GM10248 (cell line): ENCODE measurements at regions not wholly inside any gene's neighbourhood (a gene's known extent, or its start where the extent isn't known, plus 50 kb on each side); places are given as distances from the start of the nearest gene placed in this dataset.

ENCODE experiments used
- CTCF ChIA-PET: fragments of 300-600 bp; sonication (Branson Sonifier 250); formaldehyde crosslinking; extraction: SDS; loops from one replicate; lab custom pipeline; 2021; ENCODE audit warnings: antibody characterized with exemption; lab: Yijun Ruan, JAX
- POLR2A ChIA-PET: fragments of 350-650 bp; sonication (Branson Sonifier 250); formaldehyde crosslinking; extraction: SDS; loops from one replicate; lab custom pipeline; 2020; ENCODE audit warnings: antibody characterized with exemption; lab: Yijun Ruan, JAX
- DNase-seq: peaks from one replicate; pipeline ENCODE4 v3.0.0; 2012; ENCODE audit errors: extremely low spot score
- TF ChIP-seq, protein P1 (sequence below): IDR thresholded peaks from 2 replicates; pipeline ENCODE4 v1.5.1; 2012; ENCODE audit warnings: mild to moderate bottlenecking, low read depth; ENCODE audit errors: extremely low read depth, missing control alignments, control extremely low read depth

DNA sequence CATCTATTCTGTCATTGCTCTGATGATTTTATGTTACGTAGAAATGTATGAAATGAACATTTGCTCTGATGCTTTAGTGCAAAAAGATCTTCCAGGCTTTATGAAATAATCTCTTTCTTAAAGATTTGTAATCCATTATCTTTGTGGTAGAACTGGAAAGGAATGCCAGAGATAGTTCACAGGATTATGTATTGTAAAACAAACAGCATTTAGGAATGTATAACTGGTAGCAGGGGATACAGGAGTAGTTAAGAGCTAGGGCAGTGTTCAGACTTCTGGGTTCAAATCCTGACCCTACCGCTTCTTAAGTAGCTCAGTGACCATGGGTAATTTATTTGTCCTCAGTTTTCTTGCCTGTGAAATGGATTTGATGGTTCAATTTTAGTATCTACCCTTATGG, 429.8 kb upstream of the TPM1 start:
- TF ChIP-seq, protein P1, sequence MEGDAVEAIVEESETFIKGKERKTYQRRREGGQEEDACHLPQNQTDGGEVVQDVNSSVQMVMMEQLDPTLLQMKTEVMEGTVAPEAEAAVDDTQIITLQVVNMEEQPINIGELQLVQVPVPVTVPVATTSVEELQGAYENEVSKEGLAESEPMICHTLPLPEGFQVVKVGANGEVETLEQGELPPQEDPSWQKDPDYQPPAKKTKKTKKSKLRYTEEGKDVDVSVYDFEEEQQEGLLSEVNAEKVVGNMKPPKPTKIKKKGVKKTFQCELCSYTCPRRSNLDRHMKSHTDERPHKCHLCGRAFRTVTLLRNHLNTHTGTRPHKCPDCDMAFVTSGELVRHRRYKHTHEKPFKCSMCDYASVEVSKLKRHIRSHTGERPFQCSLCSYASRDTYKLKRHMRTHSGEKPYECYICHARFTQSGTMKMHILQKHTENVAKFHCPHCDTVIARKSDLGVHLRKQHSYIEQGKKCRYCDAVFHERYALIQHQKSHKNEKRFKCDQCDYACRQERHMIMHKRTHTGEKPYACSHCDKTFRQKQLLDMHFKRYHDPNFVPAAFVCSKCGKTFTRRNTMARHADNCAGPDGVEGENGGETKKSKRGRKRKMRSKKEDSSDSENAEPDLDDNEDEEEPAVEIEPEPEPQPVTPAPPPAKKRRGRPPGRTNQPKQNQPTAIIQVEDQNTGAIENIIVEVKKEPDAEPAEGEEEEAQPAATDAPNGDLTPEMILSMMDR, result no peak
- CTCF ChIA-PET, result no interaction called here
- DNase-seq, result no peak
- POLR2A ChIA-PET, result no interaction called here

DNA sequence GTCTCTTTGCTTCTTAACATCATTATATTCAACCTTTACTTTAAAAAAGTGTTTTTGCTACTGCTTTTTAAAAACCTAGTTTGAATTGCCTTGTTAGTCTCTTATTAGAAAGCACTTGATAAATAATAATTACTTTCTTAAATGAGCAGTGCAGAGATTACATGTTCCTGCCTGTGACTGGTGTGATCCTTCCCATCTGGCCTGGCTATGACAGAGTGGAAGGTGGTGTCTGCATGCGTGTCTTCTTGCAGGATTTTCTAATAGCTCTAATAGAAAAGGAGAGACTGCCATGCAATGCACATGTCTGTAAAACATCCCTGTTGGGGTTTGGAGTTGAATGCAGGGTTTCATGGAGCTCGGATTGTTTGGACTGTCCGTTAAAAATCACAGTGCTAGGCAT, 425.8 kb upstream of the TPM1 start:
- DNase-seq, result no peak
- ChIA-PET CTCF (no interaction called here), POLR2A (no interaction called here)
- TF ChIP-seq, protein P1, result no peak

DNA sequence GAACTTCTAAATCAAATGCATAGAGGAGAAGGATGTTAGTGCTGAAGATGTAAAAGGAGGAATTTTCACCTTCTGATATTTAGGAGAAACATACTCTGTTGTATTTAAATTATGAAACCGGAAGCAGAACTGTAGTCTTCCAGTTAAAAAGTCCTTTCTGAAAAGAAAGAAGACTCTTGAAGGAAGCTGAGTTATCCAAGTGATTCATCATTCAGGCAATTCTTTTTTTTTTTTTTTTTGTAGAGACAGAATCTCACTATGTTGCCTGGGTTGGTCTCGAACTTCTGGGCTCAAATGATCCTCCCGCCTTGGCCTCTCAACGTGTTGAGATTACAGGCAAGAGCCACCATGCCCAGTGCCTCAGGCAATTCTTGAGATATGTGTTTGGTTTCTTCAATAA, 424.8 kb upstream of the TPM1 start:
- no peak for DNase-seq
- POLR2A ChIA-PET, result no interaction called here
- CTCF ChIA-PET, result no interaction called here
- TF ChIP-seq, protein P1, result no peak

DNA sequence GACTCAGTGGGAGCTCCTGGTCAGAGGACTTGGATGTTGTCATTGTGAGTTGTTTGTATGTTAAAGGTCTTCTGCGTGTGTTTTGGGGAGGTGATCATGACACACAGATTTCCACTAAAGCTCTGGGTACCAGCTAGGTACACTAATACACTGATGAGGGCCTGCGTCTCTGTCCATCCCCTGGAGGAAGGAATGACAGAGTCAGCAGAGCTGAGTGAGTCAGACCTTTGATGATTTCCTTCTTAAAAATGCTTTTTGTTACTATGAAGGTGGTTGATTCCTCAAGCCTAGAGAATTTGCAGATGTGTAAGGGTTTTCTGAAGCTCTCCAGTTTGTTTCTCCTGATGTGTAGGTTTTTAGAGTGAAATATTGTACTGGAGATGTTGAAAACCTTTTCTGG, 424.1 kb upstream of the TPM1 start:
- TF ChIP-seq, protein P1, result no peak
- CTCF ChIA-PET, result interaction anchor here (1.6 kb wide), 1 partner anchor 84 kb away, joined by 3 read pairs; no protein-coding TSS in a partner anchor
- DNase-seq, result no peak
- POLR2A ChIA-PET, result no interaction called here

DNA sequence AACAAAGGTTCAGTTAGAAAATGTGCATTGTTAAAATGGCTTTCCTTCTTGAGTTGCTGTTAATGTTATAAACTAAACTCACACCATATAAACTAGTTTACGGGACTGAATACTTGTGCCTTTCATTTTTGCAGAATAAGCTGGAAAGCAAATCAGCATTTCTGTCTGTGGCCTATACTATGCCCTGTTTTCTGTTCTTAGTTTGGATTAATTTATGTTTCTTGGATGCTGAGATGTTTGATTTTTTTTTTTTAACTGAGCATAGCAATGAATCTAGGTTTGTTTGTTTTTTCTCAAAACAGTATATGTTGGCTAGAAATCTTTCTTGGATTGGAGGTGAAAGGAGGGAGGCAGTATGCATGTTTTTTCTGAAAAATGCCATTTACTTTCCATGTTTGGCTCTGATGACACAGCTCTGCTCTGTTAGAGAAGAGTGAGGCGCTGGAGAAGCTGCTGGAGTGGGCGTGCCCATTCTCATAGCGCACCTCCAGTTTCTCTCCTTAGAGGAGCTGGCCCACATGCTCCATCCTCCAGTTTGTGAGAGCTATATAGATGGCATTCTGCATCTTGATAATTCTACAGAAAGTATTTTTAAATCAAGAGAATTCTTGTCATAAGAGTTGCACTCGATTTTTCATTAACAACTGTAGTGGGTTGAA, 423.6 kb upstream of the TPM1 start:
- TF ChIP-seq, protein P1, result no peak
- no peak for DNase-seq
- POLR2A ChIA-PET, result no interaction called here
- CTCF ChIA-PET, result interaction anchor here (1.6 kb wide), 1 partner anchor 83 kb away, joined by 3 read pairs; no protein-coding TSS in a partner anchor

DNA sequence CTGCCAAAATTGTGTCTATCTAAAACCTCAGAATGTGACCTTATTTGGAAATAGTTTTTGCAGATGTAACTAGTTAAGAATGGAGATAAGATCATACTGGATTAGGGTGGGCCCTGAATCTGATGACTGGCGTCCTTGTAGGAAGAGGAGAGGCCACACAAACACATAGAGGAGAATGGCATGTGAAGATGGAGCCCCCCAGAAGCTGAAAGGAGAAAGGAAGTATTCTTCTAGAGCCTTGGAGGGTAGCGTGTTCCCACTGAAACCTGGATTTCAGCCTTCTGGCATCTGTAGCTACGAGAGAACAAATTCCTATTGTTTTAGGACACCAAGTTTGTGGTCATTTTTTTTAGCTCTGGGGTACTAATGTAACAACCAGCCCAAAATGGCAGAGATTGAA, 423.0 kb upstream of the TPM1 start:
- ChIA-PET POLR2A (no interaction called here), CTCF (interaction anchor here (1.6 kb wide), 1 partner anchor 83 kb away, joined by 3 read pairs; no protein-coding TSS in a partner anchor)
- TF ChIP-seq, protein P1, result no peak
- DNase-seq, result no peak
